GM12875 (cell line): ENCODE measurements at regions not wholly inside any gene's neighbourhood (a gene's known extent, or its start where the extent isn't known, plus 50 kb on each side); places are given as distances from the start of the nearest gene placed in this dataset.

Experiments
- H3K4me3 ChIP-seq: one replicate; pipeline ENCODE4 v1.5.1; 2011; ENCODE audit warnings: low read depth, low read length, control low read depth
- TF ChIP-seq, protein P1 (sequence below): IDR thresholded peaks from 2 replicates; pipeline ENCODE4 v1.5.1; 2011; ENCODE audit warnings: low read depth, mild to moderate bottlenecking, control low read depth, inconsistent platforms, low read length, moderate library complexity, borderline replicate concordance; ENCODE audit not compliant: insufficient read depth

DNA sequence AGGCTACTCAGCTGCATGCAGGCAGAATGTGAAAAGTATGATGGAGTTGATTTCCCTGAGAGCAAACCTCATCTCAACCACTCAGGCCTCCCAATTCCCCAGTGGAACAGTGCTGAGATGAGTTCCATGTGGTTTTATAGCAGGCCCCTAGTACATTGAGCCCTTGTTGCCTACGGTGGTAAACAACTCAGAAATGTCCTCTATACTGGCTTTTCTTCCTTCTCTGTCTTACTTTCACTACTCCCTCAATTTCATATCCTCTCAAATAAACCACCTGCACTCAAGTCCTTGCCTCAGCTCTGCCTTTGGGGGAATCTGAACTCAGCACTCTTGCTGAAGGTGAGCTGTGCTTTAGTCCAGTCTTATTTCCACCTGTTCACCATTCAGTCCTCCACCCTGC lies 399.9 kb downstream of the PDCD6IP start:
- TF ChIP-seq, protein P1, sequence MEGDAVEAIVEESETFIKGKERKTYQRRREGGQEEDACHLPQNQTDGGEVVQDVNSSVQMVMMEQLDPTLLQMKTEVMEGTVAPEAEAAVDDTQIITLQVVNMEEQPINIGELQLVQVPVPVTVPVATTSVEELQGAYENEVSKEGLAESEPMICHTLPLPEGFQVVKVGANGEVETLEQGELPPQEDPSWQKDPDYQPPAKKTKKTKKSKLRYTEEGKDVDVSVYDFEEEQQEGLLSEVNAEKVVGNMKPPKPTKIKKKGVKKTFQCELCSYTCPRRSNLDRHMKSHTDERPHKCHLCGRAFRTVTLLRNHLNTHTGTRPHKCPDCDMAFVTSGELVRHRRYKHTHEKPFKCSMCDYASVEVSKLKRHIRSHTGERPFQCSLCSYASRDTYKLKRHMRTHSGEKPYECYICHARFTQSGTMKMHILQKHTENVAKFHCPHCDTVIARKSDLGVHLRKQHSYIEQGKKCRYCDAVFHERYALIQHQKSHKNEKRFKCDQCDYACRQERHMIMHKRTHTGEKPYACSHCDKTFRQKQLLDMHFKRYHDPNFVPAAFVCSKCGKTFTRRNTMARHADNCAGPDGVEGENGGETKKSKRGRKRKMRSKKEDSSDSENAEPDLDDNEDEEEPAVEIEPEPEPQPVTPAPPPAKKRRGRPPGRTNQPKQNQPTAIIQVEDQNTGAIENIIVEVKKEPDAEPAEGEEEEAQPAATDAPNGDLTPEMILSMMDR, result no peak
- no peak overlapping the region for H3K4me3 ChIP-seq

GRCh38 chr3:34200576-34200975 lies 402.1 kb downstream of the PDCD6IP start:
- H3K4me3 ChIP-seq, result no peak overlapping the region
- TF ChIP-seq, protein P1, result no peak

DNA sequence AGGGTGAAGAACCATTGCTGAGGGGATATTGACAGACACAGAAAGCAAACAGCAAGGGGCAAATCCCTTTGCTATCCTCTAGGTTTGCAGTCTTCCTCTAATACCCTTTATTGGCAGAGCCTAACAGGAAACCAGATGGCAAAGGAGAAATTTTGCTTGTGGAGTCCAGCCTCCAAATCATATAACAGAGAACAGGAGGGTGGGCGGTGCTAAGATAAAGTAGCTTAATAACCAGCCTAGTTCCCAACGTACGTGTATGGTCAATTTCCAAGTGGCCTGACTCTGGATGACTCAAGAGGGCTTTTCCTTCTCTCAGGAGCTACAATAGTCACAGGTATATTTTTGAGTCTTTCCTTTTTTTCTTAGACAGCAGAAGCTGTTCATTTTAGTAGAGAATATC lies 404.5 kb downstream of the PDCD6IP start:
- H3K4me3 ChIP-seq, result no peak overlapping the region
- TF ChIP-seq, protein P1, result no peak

GRCh38 chr3:34203386-34203785 lies 405.0 kb downstream of the PDCD6IP start:
- TF ChIP-seq, protein P1, result no peak
- no peak overlapping the region for H3K4me3 ChIP-seq

DNA sequence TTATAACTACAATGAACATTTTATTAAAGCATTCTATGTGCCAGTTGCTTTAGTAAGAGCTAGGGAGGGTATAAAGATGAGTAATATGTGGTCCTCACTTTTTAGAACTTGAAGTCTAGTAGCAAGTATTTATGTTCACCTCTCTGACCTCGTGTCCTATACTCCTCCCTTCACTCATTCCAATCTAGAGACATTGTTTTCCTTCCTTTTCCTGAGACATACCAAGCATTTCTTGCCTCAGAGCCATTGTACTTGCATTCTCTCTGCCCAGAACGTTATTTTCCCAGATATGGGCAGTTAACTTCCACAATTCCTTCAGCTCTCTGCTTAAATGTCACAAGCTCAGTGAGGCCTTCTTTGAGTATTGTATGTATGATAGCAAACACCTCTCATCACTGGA lies 408.6 kb downstream of the PDCD6IP start:
- H3K4me3 ChIP-seq, result no peak overlapping the region
- TF ChIP-seq, protein P1, result no peak

- TF ChIP-seq, protein P1, result no peak
- H3K4me3 ChIP-seq, result no peak overlapping the region
Measured at GRCh38 chr3:34207806-34208205, 409.4 kb downstream of the PDCD6IP start.

- TF ChIP-seq, protein P1, result no peak
- H3K4me3 ChIP-seq, result no peak overlapping the region
Measured at GRCh38 chr3:34212175-34212574, 413.7 kb downstream of the PDCD6IP start.
